Endodermal cell (in vitro differentiated cells): ENCODE measurements at regions not wholly inside any gene's neighbourhood (a gene's known extent, or its start where the extent isn't known, plus 50 kb on each side); places are given as distances from the start of the nearest gene placed in this dataset.

Source experiments
- DNase-seq: peaks from one replicate; pipeline ENCODE4 v3.0.0-alpha.2; 2017
- H3K27ac ChIP-seq: 2 replicates; pipeline ENCODE4 v1.5.1; 2013; ENCODE audit warnings: mild to moderate bottlenecking, low read depth, low read length, moderate library complexity
- H3K27me3 ChIP-seq: 2 replicates; pipeline ENCODE4 v1.6.1; 2013; ENCODE audit warnings: mild to moderate bottlenecking, low read length, moderate library complexity; ENCODE audit not compliant: insufficient read depth, control insufficient read depth, poor library complexity, severe bottlenecking
- H3K36me3 ChIP-seq: 2 replicates; pipeline ENCODE4 v1.7.0; 2013; ENCODE audit warnings: mild to moderate bottlenecking, low read length, moderate library complexity; ENCODE audit not compliant: control insufficient read depth, insufficient read depth
- H3K4me1 ChIP-seq: one replicate; pipeline ENCODE4 v1.7.0; 2013; ENCODE audit warnings: low read length; ENCODE audit not compliant: control insufficient read depth, insufficient read depth
- H3K4me3 ChIP-seq: 2 replicates; pipeline ENCODE4 v1.5.1; 2013; ENCODE audit warnings: mild to moderate bottlenecking, low read length, moderate library complexity
- H3K9ac ChIP-seq: 2 replicates; pipeline ENCODE4 v1.6.1; 2013; ENCODE audit warnings: mild to moderate bottlenecking, low read length, moderate library complexity; ENCODE audit not compliant: poor library complexity, severe bottlenecking; ENCODE audit errors: extremely low read depth
- H3K9me3 ChIP-seq: 2 replicates; pipeline ENCODE4 v1.6.1; 2013; ENCODE audit warnings: mild to moderate bottlenecking, low read length, moderate library complexity; ENCODE audit not compliant: control insufficient read depth
- H3K27ac Mint-ChIP-seq: 2 replicates; pipeline ENCODE4 v1.8.0; 2020; ENCODE audit warnings: mixed read lengths
- H3K27me3 Mint-ChIP-seq: 2 replicates; pipeline ENCODE4 v1.8.0; 2021; ENCODE audit warnings: mild to moderate bottlenecking, mixed read lengths; ENCODE audit not compliant: insufficient read depth
- H3K36me3 Mint-ChIP-seq: 2 replicates; pipeline ENCODE4 v1.8.0; 2020; ENCODE audit warnings: low read depth, mixed read lengths
- H3K4me1 Mint-ChIP-seq: 2 replicates; pipeline ENCODE4 v1.8.0; 2020; ENCODE audit warnings: mixed read lengths
- H3K4me3 Mint-ChIP-seq: 2 replicates; pipeline ENCODE4 v1.8.0; 2020; ENCODE audit warnings: mild to moderate bottlenecking, moderate library complexity, mixed read lengths
- H3K9me3 Mint-ChIP-seq: 2 replicates; pipeline ENCODE4 v1.8.0; 2020; ENCODE audit warnings: mild to moderate bottlenecking, mixed read lengths
- CTCF ChIP-seq: fragments of 200-600 bp; sonication (generic); conservative IDR thresholded peaks from 2 replicates; pipeline ENCODE4 v1.5.0; 2021; ENCODE audit warnings: antibody characterized with exemption, mild to moderate bottlenecking
- WGBS, 2 experiments: methylation state at CpG; one replicate each; pipeline versions ENCODE4 v1.1.5 to v1.1.7; 2013; ENCODE audit warnings: missing lambda C conversion rate in 2 of 2, mixed read lengths in 1 of 2; ENCODE audit not compliant: insufficient coverage in 1 of 2, insufficient read length in 1 of 2; 5-methylcytosine and 5-hydroxymethylcytosine counted together

GRCh38 chr7:132055336-132056120, 499.1 kb upstream of the PODXL start:
- no peak overlapping the region for H3K4me3 Mint-ChIP-seq
- no peak overlapping the region for H3K27ac ChIP-seq
- H3K4me1 ChIP-seq: no peaks in the 10 kb centered on the region
- no peak overlapping the region for H3K9ac ChIP-seq
- H3K27ac Mint-ChIP-seq: no peak overlapping the region
- H3K27me3 ChIP-seq: peaks cover 6% of the 10 kb centered on the region
- H3K36me3 ChIP-seq: no peaks in the 10 kb centered on the region
- no peaks in the 10 kb centered on the region for H3K4me1 Mint-ChIP-seq
- H3K9me3 Mint-ChIP-seq: peaks cover 22% of the 10 kb centered on the region
- no peak overlapping the region for H3K4me3 ChIP-seq
- WGBS, 2 experiments: 87 to 89% methylated on average over 7 to 9 of the region's 9 CpGs
- no peaks in the 10 kb centered on the region for H3K9me3 ChIP-seq
- H3K27me3 Mint-ChIP-seq: peaks cover 2% of the 10 kb centered on the region
- no peaks in the 10 kb centered on the region for H3K36me3 Mint-ChIP-seq
- no peak for DNase-seq
- no peak for TF ChIP-seq CTCF

GRCh38 chr7:132053871-132054270, 497.4 kb upstream of the PODXL start:
- H3K9me3 ChIP-seq: no peaks in the 10 kb centered on the region
- no peak overlapping the region for H3K27ac ChIP-seq
- H3K27me3 ChIP-seq: peaks cover 6% of the 10 kb centered on the region
- no peaks in the 10 kb centered on the region for H3K4me1 ChIP-seq
- Mint-ChIP-seq H3K4me3 (no peak overlapping the region), H3K4me1 (no peaks in the 10 kb centered on the region), H3K9me3 (peaks cover 19% of the 10 kb centered on the region), H3K36me3 (no peaks in the 10 kb centered on the region), H3K27me3 (peaks cover 2% of the 10 kb centered on the region), H3K27ac (no peak overlapping the region)
- TF ChIP-seq CTCF: no peak
- 82 to 92% methylated on average over 2 of the region's 2 CpGs for WGBS, 2 experiments
- no peak overlapping the region for H3K9ac ChIP-seq
- no peaks in the 10 kb centered on the region for H3K36me3 ChIP-seq
- H3K4me3 ChIP-seq: no peak overlapping the region
- DNase-seq: no peak

- no peaks in the 10 kb centered on the region for H3K9me3 Mint-ChIP-seq
- TF ChIP-seq CTCF: no peak
- 80 to 83% methylated on average over 2 to 3 of the region's 3 CpGs for WGBS, 2 experiments
- no peak for DNase-seq
- Histone ChIP-seq H3K4me3 (no peak overlapping the region), H3K27ac (no peak overlapping the region), H3K9ac (no peak overlapping the region), H3K4me1 (no peaks in the 10 kb centered on the region), H3K9me3 (no peaks in the 10 kb centered on the region), H3K27me3 (peaks cover 19% of the 10 kb centered on the region), H3K36me3 (no peaks in the 10 kb centered on the region)
- H3K36me3 Mint-ChIP-seq: no peaks in the 10 kb centered on the region
- peaks cover 2% of the 10 kb centered on the region for H3K27me3 Mint-ChIP-seq
- no peak overlapping the region for H3K27ac Mint-ChIP-seq
- no peaks in the 10 kb centered on the region for H3K4me1 Mint-ChIP-seq
- H3K4me3 Mint-ChIP-seq: no peak overlapping the region
Observed at GRCh38 chr7:132051311-132051710, 494.9 kb upstream of the PODXL start.
